Progenitor cell of endocrine pancreas (in vitro differentiated cells): ENCODE measurements at regions not wholly inside any gene's neighbourhood (a gene's known extent, or its start where the extent isn't known, plus 50 kb on each side); places are given as distances from the start of the nearest gene placed in this dataset.
"Not testable (repeated sequence)": the region's sequence is repeated elsewhere in the genome, so short reads cannot be mapped to it uniquely, and the experiment has no call there.

Experiments used
- DNase-seq: peaks from one replicate; pipeline ENCODE4 v3.0.0; 2021; ENCODE audit warnings: low spot score; ENCODE audit not compliant: unreplicated experiment
- H3K27ac Mint-ChIP-seq: 2 replicates; pipeline ENCODE4 v1.8.0; 2021; ENCODE audit warnings: mild to moderate bottlenecking, moderate library complexity, mixed read lengths
- H3K27me3 Mint-ChIP-seq: 2 replicates; pipeline ENCODE4 v1.8.0; 2021; ENCODE audit warnings: mixed read lengths
- H3K36me3 Mint-ChIP-seq: 2 replicates; pipeline ENCODE4 v1.8.0; 2022; ENCODE audit warnings: mixed read lengths; ENCODE audit not compliant: insufficient read depth
- H3K4me1 Mint-ChIP-seq: 2 replicates; pipeline ENCODE4 v1.8.0; 2021; ENCODE audit warnings: low read depth, mixed read lengths
- H3K4me3 Mint-ChIP-seq: 2 replicates; pipeline ENCODE4 v1.8.0; 2021; ENCODE audit warnings: low read depth, mild to moderate bottlenecking, moderate library complexity, mixed read lengths
- H3K9me3 Mint-ChIP-seq: 2 replicates; pipeline ENCODE4 v1.8.0; 2021; ENCODE audit warnings: low read depth, mixed read lengths
- CTCF ChIP-seq: fragments of 200-600 bp; sonication (generic); IDR thresholded peaks from one replicate; pipeline ENCODE4 v1.5.0; 2021; ENCODE audit warnings: antibody characterized with exemption, mild to moderate bottlenecking; ENCODE audit not compliant: unreplicated experiment

- Mint-ChIP-seq H3K36me3 (no peaks in the 10 kb centered on the region), H3K4me1 (no peaks in the 10 kb centered on the region), H3K27ac (no peak overlapping the region), H3K27me3 (no peaks in the 10 kb centered on the region), H3K9me3 (no peaks in the 10 kb centered on the region), H3K4me3 (no peak overlapping the region)
- no peak for TF ChIP-seq CTCF
- no peak for DNase-seq
Measured at GRCh38 chr4:129264008-129264657, 168.2 kb downstream of the C4orf33 start.

GRCh38 chr4:129278868-129279267 is 182.9 kb downstream of the C4orf33 start:
- no peak overlapping the region for H3K27ac Mint-ChIP-seq
- H3K9me3 Mint-ChIP-seq = no peaks in the 10 kb centered on the region
- no peaks in the 10 kb centered on the region for H3K27me3 Mint-ChIP-seq
- no peaks in the 10 kb centered on the region for H3K36me3 Mint-ChIP-seq
- no peaks in the 10 kb centered on the region for H3K4me1 Mint-ChIP-seq
- TF ChIP-seq CTCF = no peak
- DNase-seq = no peak
- no peak overlapping the region for H3K4me3 Mint-ChIP-seq

GRCh38 chr4:129282293-129282692 is 186.3 kb downstream of the C4orf33 start:
- H3K36me3 Mint-ChIP-seq = no peaks in the 10 kb centered on the region
- no peak for TF ChIP-seq CTCF
- H3K4me1 Mint-ChIP-seq = no peaks in the 10 kb centered on the region
- no peak for DNase-seq
- H3K4me3 Mint-ChIP-seq = no peak overlapping the region
- no peak overlapping the region for H3K27ac Mint-ChIP-seq
- no peaks in the 10 kb centered on the region for H3K27me3 Mint-ChIP-seq
- no peaks in the 10 kb centered on the region for H3K9me3 Mint-ChIP-seq

GRCh38 chr4:129292194-129292593 is 196.2 kb downstream of the C4orf33 start:
- H3K4me1 Mint-ChIP-seq, H3K27me3 Mint-ChIP-seq, H3K9me3 Mint-ChIP-seq, H3K4me3 Mint-ChIP-seq, DNase-seq, H3K36me3 Mint-ChIP-seq, H3K27ac Mint-ChIP-seq: not testable (repeated sequence)

- no peaks in the 10 kb centered on the region for H3K9me3 Mint-ChIP-seq
- no peak overlapping the region for H3K4me3 Mint-ChIP-seq
- DNase-seq = no peak
- no peak for TF ChIP-seq CTCF
- no peaks in the 10 kb centered on the region for H3K27me3 Mint-ChIP-seq
- H3K36me3 Mint-ChIP-seq = no peaks in the 10 kb centered on the region
- no peak overlapping the region for H3K27ac Mint-ChIP-seq
- H3K4me1 Mint-ChIP-seq = no peaks in the 10 kb centered on the region
Measured at GRCh38 chr4:129314781-129315180, 218.8 kb downstream of the C4orf33 start.

GRCh38 chr4:129322920-129323319 is 227.0 kb downstream of the C4orf33 start:
- DNase-seq = no peak

More at GRCh38 chr4:129322920-129323319, 227.0 kb downstream of the C4orf33 start:
- no peak overlapping the region for H3K4me3 Mint-ChIP-seq
- H3K9me3 Mint-ChIP-seq = no peaks in the 10 kb centered on the region
- no peak overlapping the region for H3K27ac Mint-ChIP-seq
- no peak for TF ChIP-seq CTCF
- H3K27me3 Mint-ChIP-seq = no peaks in the 10 kb centered on the region
- no peaks in the 10 kb centered on the region for H3K4me1 Mint-ChIP-seq
- H3K36me3 Mint-ChIP-seq = no peaks in the 10 kb centered on the region
